ENCODE measurements at regions not wholly inside any gene's neighbourhood (a gene's known extent, or its start where the extent isn't known, plus 50 kb on each side); places are given as distances from the start of the nearest gene placed in this dataset.

GRCh38 chr1:113008365-113008714 is 52.3 kb upstream of the SLC16A1 start:
- TF ChIP-seq CTCF (IDR thresholded peaks at IDR 0.05) (no peak), POLR2A (IDR thresholded peaks at IDR 0.05) (no peak)
